ENCODE measurements at regions not wholly inside any gene's neighbourhood (a gene's known extent, or its start where the extent isn't known, plus 50 kb on each side); places are given as distances from the start of the nearest gene placed in this dataset.

DNA sequence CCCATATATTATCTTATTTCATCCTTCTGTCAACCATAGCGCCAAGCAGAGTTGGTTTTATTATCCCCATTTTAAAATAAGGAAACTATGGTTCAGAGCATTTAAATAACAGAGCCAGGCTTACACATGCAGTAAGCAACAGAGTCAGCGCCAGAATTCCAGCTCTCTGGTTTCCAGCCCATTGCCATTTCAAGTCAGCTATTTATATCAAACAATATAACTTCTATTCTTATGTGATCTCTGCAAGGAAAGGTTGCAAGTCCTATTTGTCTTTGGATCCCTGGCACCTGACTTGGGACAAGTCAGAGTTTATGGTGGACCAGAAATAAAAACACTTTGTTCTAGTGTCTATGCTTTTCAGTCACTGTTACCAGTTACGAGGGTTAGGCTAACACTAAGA lies 174.1 kb upstream of the EEA1 start:
- peak in 1 of 3 donors; percentile 49 for DNase-seq

DNA sequence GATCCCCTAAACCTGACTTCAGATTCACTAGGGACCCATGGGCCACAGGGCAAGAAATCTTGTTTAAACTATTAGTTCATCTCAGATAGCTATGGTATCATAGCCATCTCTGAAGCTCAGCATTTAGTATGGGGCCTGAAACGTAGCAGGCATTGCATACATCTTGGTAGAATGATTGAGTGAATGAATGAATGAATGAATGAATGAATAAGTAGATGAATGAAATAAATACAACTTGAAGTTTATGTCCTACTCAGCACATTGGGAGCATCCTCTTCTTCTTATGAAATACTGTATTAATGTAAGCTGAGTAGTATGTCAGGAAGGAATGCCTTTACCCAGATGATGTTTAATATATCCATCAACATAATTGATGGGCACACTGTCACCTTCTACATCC lies 175.4 kb upstream of the EEA1 start:
- no peak for DNase-seq

DNA sequence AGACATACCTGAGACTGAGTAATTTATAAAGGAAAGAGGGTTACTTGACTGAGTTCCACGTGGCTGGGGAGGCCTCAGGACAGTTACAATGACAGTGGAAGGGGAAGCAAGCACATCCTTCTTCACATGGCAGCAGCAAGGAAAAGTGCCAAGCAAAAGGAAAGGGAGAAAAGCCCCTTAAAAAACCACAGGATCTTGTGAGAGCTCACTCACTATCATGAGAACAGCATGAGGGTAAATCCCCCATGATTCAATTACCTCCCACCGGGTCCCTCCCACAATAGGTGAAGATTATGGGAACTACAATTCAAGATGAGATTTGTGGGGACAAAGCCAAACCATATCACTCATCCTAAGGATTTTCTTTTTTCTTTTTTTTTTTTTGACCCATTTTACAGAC lies 177.8 kb upstream of the EEA1 start:
- no peak for DNase-seq

DNA sequence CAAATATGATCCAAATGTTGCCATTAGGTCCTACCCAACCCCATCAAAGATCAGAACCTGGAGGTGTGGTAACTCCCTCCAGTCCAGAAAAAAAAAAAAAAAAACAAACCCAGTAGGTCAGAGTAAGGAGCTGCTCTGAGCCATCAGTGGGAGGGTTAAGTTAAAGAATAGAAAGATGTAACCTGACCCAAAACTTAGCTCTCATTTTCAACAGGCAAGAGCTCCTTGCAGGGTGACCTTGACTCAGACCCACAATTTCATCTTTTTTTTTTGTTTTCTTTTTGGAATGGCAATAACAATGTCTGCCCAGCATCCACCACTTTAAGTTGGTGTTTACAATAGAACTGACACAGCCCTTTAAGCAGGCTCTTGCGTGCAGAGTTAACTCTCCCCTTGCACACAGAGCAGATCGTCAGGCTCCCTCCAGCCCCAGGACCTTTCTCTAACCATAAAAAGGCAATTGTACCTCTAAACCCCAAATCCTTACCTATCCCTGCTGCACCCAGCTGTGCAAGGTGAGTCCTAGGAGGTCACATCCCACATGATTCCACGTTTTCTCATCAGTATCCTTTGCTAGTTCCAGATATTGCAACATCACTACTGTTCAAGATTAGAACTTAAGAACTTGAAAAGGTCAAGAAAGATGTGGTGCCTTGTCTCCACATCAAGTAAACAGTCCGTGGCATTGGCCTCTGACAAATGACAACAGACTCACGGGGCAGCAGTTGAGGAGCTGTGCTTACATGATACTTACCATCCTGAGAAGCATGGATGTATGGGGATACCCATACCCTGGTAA lies 178.6 kb upstream of the EEA1 start:
- no peak for DNase-seq

DNA sequence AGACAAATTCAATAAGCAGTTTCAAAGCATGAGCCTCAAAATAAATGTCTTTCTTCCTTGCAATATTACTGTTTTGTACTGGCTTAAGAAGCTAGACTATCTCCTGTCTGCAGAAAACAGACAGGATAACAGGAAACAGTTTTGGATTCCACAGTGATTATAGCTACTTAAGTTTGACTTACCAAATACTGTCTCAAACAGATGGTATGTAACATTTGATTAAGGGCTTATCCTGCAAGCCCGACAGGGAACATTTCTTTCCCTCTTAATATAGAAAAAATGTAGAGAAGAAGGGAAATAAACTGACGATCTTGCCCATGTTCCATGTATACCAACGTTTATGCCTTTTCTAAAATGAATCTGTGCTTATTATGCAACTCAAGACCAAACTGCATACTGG lies 179.9 kb upstream of the EEA1 start:
- DNase-seq: no peak

DNA sequence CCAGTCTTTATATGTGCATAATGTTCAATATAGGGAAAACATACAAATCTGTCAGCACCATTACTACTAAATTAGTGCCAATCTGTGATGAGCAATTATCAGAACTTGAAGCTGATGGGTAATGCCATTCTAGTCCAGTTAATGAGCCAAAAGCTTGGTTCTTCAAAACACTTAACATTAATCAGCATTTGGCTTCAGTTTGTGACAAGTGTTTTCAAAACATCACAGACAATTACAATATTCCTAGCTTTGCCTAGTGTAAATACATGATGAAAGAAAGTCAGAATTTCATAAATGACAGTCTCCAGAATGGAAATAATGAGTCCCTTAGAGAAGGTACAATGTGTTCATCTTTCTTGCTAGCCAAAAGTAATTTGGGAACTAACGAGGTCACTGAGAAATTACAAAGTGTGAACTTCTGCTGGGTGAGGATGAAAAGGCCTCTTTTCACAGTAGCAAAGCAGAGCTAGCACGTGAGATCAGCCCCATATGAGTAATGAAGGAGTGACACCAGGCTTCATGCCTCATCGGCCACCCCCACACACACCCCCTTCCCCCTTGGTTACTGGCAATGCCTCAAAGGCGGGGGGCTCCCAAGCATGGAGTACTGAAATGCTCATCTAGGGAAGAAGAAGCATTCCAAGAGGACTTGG lies 180.6 kb upstream of the EEA1 start:
- no peak for DNase-seq

DNA sequence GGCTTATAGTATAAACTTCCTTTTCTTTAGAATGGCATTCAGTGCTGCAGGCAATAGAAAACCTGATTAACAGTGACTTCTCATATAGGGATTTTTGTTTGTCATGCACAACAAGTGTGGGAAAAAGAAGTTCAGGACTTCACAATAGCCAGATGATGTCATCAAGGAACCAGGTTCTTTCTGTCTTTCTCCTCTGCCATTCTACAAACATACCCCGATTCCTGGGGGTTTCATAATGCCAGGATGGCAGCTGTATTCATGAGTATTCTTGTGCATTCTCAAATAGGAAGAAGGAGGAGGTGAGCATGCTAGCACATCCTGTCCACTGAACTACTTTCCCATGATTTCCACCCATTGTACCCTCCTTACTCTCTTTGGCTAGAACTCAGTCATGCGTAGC lies 182.7 kb upstream of the EEA1 start:
- no peak for DNase-seq

DNA sequence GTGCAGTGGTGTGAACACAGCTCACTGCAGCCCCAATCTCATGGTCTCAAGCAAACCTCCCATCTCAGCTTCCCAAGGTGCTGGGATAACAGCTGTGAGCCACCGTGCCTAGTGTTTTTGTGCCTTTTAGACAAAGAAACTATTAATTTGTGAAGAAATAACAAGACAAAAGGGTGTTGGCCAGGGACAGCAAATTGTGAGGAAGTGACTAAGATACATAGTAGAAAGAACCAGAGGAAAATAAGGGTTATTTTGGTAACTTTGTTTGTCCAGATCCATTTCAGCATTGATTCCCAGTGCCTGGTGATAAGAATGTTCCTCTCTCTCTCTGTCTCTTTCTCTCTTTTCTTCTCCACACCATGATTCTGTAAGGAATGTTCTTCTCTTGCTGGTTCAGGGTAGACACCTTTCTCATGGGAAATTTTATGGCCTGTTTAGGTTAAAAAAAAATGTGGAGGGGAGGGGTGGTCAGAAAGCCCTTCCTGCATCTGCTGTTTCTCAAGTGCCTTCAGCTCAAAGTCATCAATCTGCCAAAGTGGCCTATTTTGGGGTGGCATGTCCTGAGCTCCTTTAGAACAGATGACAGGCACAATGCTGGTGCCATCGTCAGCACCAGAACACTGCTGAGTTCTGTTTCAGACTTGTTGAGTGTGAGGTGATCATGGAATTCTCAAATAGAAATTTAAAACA lies 184.4 kb upstream of the EEA1 start:
- no peak for DNase-seq

DNA sequence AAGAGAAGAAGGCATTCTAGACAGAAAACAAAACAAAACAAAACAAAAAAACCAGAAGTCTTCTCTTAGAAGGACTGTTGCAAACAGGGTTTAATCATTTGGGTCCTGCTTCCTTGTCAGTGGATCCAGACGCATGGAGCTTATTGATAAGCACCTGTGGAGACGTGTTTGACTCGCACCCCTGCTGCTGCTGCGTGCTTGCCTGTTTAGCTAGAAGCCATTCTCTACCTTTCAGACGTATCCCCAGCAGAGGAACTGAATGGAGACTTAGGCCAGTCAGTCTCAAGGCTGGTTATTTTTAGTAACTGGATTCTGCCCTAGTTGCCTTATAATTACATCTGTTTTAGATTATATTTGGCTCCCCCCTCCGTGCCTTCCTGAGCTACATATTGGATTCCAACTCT lies 186.1 kb upstream of the EEA1 start:
- DNase-seq: peak; percentile 51 to 74 (median 52)

DNA sequence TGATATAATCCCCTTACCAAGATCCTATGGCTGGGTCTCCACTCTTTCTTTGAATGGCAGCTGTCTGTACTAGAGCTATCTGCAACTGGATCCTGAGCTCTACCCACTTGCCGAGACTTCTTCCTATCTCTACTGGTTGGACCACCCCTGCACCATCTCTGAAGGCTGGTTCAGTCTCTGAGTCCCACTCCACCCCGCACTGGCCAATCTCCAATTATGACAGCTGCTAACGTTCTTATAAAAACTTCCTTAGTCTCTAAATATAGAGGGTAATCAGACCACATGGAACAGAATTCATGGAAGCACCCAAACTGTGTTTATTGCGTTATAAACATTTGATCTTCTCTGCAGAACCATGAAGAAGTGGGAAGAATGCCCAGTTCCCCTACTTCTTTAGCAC lies 186.6 kb upstream of the EEA1 start:
- peak; percentile 47 to 80 (median 65) for DNase-seq

DNA sequence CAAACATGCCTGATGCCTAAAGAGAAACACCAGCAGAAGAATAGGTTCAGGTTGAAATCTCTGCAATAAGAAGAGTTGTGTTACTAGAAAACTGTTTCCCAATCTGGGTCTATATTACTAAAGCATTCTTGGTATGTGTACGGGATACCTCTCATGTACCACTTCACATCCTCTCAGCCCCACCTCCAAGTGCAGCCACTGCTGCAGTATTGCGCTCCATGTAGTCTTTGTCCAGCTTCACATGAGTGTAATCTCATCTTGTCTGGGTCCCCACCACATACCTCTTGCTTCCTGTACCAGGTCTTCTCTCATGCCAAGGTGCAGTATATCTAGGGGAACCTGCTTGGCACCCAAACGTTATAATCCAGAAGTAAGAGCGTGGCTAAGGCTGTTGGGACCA lies 187.5 kb upstream of the EEA1 start:
- no peak for DNase-seq

DNA sequence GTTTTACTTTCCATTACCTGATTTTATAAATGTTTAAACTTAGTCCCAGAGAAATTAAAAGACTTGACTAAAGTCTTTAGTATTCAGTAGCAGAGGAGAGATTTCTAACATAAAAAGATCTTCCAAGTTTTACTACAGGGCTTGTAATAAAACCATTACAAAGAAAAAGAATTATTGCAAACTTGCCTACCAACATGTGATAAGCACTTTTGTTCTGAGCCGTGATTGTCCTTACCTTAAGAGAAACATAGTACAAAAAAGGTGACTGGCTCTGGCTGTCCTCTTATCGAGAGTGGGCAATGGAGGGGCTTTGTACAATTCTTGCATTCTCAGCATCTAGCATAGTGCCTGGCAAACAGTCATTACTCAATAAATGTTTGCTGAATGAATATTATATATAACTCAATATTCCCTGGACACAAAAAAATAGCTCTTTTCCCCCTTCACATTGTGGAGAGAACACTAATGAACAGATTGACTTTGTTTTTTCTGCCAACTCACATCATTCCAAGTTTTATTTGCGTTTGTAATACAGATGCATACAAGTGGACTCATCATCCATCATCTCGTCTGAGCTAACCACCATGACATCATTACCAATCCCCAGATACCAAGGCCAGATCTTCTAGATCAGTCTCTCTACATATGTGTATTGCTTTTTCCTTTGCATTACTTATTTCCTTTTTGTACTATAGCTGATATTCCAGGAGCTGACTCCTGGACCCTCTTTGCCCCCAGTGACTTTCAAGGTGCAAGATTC lies 192.8 kb upstream of the EEA1 start:
- peak in 2 of 3 donors; percentile 70 to 73 for DNase-seq

DNA sequence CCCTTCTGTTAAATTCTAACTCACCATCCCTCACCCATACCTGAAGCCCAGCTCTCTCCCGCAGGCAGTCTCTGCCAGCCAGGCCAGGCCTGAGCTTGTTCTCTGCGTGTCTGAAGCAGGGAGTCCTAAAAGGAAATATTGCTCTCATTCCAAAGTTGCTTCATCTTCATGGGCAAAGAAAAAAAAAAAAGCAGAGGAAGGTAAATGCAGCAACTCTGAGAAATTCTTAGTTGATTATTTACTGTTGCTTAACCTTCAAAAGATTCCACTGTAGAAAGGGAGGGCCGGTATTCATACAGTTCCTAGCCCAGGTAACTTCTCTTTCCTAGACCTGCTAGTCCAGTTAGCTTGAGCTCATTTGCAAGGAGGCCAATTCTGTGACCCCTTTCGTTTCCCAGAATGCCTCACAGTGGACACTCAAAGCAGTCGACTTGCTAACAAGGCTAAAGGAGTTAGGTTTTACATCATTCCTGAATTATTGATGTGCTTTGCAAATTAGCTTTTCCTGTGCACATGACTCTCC lies 193.5 kb upstream of the EEA1 start:
- no peak for DNase-seq

DNA sequence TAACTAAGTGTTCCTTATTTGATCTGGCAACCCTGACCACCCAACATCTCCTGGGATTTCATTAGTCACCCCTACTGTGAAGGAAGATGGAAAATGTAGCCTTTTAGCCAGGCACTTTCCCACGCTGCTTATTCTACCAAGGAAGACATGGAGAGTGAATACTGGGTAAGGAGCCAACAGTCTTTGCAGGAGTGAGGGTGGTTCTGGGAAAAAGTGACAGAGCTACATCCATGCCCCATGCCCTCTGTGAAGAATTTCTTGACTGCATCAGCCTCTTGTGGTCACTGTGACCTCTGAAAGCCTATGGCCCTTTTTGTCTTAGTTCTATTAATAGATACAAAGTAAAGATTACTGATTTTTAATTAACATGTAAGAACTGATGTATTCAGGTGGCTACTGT lies 196.0 kb upstream of the EEA1 start:
- no peak for DNase-seq

DNA sequence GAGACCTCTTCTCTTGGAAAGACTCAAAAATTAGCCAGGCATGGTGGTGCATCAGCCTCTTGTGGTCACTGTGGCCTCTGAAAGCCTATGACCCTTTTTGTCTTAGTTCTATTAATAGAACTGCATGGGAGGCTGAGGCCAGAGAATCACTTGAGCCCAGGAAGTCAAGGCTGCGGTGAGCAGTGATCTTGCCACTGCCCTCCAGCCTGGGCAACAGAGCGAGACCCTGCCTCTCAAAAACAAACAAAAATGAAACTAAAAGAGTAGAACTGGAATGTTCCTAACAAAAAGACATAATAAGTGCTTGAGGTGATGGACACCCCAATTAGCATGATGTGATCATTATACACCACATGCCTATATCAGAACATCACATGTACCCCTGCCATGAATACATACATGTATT lies 197.0 kb upstream of the EEA1 start:
- DNase-seq: no peak

DNA sequence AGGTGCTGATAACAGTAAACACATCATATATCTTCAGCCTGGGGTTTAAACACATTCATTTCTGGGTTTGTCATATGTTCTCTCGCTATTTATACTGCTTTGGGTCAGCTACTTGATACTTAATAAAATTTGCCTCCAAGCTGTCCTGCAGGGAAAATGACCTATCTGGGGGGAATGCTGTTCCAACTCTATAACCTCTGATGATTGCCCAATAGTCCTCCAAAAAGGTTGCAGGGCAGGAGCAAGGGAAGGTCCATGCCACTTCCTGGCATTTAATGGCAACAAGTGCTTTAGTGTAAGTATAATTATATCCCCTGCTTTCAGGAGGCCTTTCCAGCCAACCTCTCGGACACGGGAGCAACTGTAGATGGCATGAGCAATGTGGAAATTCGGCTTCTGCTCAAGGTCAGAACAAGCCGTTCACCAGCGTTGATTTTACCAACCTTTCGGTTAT lies 198.0 kb upstream of the EEA1 start:
- no peak for DNase-seq

DNA sequence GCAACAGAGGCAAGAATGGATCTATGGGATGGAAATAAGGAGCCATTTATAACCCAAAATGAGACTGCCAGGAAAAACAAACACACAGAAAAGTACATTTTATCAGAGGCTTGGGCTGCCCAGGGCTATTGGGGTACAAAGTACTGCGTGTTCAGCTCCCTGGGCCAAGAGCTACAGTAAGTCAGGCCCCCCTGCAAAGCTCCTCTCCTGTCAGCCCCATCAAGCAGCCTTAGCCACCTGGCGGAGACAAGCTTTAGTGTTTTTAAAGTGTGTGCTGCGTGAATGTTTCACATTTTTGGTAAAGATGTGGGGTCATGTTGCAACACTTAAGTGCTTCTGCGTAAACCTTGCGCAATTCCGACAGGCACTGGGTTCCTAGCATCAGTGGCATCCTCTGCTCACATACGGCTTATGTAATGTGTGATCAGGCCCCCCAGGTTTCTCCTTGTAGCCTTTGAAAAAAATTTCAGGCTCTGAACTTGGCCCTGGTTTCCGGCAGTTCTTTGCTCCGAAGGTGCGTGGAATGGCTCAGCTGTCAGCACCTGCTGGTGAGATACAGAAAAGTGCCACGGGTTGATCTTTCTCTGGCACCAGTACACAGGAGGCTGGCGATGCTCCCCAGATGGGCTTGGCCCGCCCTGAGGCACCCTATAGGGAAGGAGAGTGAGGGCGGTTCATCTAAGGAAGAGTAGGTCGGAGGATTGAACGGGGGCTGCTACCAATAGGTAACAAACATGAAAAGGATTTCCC lies 198.7 kb upstream of the EEA1 start:
- peak in 2 of 3 donors; percentile 56 to 62 for DNase-seq

DNA sequence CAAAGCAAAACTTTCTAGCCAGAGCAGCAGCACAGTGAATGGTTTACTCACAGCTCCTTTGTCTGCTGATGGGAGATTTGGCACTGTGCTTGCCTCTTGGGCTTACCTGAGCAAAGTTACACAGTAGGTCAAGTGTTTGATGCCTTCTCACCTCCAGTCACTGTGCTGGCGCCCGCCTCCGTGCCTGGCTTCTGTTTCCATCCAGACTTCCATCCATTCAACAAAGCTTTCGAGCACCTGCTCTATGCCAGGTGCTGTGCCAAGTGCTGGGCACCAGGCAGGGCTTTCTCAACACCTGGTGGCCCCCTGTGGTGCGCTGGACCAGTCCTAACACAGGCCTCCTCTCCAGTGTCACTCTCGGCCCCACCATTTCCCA lies 199.2 kb upstream of the EEA1 start:
- DNase-seq: no peak

DNA sequence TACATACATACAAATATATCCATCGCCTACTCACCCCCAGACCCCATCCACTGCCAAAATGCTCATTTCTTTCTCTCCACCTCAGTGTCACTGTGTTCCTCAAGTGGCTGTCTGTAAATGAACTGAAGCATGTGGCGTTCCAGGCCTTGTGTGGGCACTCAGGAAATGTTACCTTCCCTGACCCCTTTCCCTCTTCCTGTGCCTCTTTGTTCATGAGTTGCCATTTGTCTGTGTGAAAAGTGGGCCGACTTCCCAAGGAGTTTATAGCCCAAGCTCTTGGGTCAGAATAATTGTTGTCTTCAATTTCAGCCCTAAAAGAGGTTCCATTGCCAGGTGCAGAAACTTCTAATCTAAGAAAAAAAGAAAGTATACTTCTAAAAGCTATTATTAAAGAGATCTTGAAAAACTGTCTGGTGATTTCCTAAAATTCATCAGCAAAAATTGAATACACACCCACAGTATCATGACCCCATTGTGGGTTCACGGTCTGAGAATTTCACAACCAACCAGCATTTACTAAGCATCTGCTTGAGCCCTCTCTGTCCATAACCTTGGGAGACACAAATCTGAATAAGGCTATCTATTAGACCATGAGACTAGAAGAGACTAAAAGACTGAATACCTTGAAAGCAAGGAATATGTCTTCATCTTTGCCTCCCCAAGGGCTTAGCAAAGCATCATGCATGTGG lies 201.4 kb upstream of the EEA1 start:
- no peak for DNase-seq

DNA sequence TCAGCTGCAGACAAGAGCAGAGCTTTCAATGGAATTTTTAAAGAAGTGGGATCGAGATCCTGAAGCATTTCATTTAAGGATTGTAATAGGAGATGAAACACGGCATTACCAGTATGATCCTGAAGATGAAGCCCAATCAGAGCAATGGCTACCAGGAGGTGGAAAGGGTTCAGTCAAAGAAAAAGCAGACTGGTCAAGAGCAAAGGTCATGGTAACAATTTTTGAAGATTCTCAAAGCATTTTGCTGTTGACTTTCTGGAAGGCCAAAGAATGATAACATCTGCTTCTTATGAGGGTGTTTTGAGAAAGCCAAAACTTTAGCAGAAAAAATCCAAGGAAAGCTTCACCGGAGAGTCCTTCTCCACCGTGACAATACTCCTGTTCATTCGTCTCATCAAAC lies 204.3 kb upstream of the EEA1 start:
- no peak for DNase-seq

All from muscle of back (tissue), 3 donors.